Fibroblast of lung (primary cell): ENCODE measurements at regions not wholly inside any gene's neighbourhood (a gene's known extent, or its start where the extent isn't known, plus 50 kb on each side); places are given as distances from the start of the nearest gene placed in this dataset.

Source experiments
- CTCF ChIP-seq, 2 donors: IDR thresholded peaks in 1 of 2; conservative IDR thresholded peaks in 1 of 2; 1 replicate in 1 of 2; 2 replicates in 1 of 2; pipeline ENCODE4 v1.5.1; 2011 to 2012; ENCODE audit warnings: low read length in 2 of 2, control low read depth in 1 of 2, inconsistent platforms in 1 of 2, low read depth in 1 of 2, mild to moderate bottlenecking in 1 of 2
- EZH2 ChIP-seq: IDR thresholded peaks from 2 replicates; pipeline ENCODE4 v1.5.1; 2012; ENCODE audit warnings: low read length, control low read depth, mild to moderate bottlenecking; ENCODE audit errors: missing control alignments

- no peak for TF ChIP-seq CTCF (conservative IDR thresholded peaks at IDR 0.05 in 1 of 2, IDR thresholded peaks at IDR 0.05 in 1 of 2; ENCODE audit: low read depth in 1 of 2, low read length in 2 of 2)
- no peak for TF ChIP-seq EZH2
These were observed 142.9 kb upstream of the NWD2 start for GRCh38 chr4:37101686-37102085.
